C4-2B (cell line): ENCODE measurements at regions not wholly inside any gene's neighbourhood (a gene's known extent, or its start where the extent isn't known, plus 50 kb on each side); places are given as distances from the start of the nearest gene placed in this dataset.

Experiments
- CTCF ChIP-seq: fragments of 450-650 bp; conservative IDR thresholded peaks from 2 replicates; pipeline ENCODE4 v1.5.1; 2017; ENCODE audit warnings: mild to moderate bottlenecking
- ZFX ChIP-seq: fragments of 450-650 bp; IDR thresholded peaks from 2 replicates; pipeline ENCODE4 v1.6.1; 2017

GRCh38 chr2:137881711-137882110 lies 82.6 kb upstream of the HNMT start:
- TF ChIP-seq CTCF (no peak), ZFX (no peak)
